ENCODE measurements at regions not wholly inside any gene's neighbourhood (a gene's known extent, or its start where the extent isn't known, plus 50 kb on each side); places are given as distances from the start of the nearest gene placed in this dataset.

GRCh38 chr15:31499953-31500765 is 173.5 kb downstream of the KLF13 start:
- 54% methylated on average over 20 of the region's 23 CpGs for WGBS (ENCODE audit: low lambda C conversion rate)
- in situ Hi-C loops (cut with HindIII; ENCODE audit: extremely low pct_ligation_motif_present, low pct_unique_long_range_greater_than_20kb): no loop called here
- TF ChIP-seq TBX3 (IDR thresholded peaks at IDR 0.05; ENCODE audit: borderline replicate concordance) (no peak), GATAD1 (CRISPR knock-in tag; IDR thresholded peaks at IDR 0.05) (no peak), NBN (conservative IDR thresholded peaks at IDR 0.05) (no peak), AHDC1 (CRISPR knock-in tag; IDR thresholded peaks at IDR 0.05; ENCODE audit: borderline replicate concordance) (no peak), ZFP36 (IDR thresholded peaks at IDR 0.05; ENCODE audit: borderline replicate concordance, low read depth, low read length, partially characterized antibody) (no peak), NFKB2 (CRISPR knock-in tag; IDR thresholded peaks at IDR 0.05; ENCODE audit: borderline replicate concordance) (no peak), IRF2 (CRISPR knock-in tag; IDR thresholded peaks at IDR 0.05) (no peak)
- H3K4me1 ChIP-seq (ENCODE audit: insufficient read depth, low read length): no peaks in the 10 kb centered on the region
- H3K79me2 ChIP-seq (ENCODE audit: insufficient read depth, low read length): no peaks in the 10 kb centered on the region
- no peak overlapping the region for H2AFZ ChIP-seq (ENCODE audit: low read length)
- no peaks in the 10 kb centered on the region for H3K36me3 ChIP-seq (replicated peaks in 1 of 2; ENCODE audit: control insufficient read depth in 1 of 2, insufficient read depth in 2 of 2, low read length in 2 of 2)
- no peak overlapping the region for H3K4me3 ChIP-seq (replicated peaks in 1 of 3; ENCODE audit: insufficient read depth in 1 of 3, low read depth in 2 of 3, low read length in 3 of 3)
- DNase-seq (ENCODE audit: low spot score): no peak
- no peak overlapping the region for H3K27ac ChIP-seq (ENCODE audit: extremely low read length, insufficient read depth, low read length)
- CTCF ChIA-PET (ENCODE audit: low intra/inter-chr PET ratio, low total read pairs): no interaction called here
- POLR2A ChIA-PET: no interaction called here
- H3K9me3 ChIP-seq (ENCODE audit: low read length): no peaks in the 10 kb centered on the region
- no peaks in the 10 kb centered on the region for H4K20me1 ChIP-seq (ENCODE audit: insufficient read depth, low read length)
- no TSS peak for BruUV-seq (replicated peaks)
- ATAC-seq: no peak
- H3K9ac ChIP-seq (ENCODE audit: insufficient read depth, low read depth, low read length): no peak overlapping the region
- intact Hi-C loops (cut with micrococcal nuclease; ENCODE audit: unreplicated experiment): no loop called here
- no peak overlapping the region for H3K4me2 ChIP-seq (ENCODE audit: low read depth, low read length)
- FAIRE-seq: no peak
- no peaks in the 10 kb centered on the region; a peak in 3 of 5 replicates for H3K27me3 ChIP-seq (ENCODE audit: control insufficient read depth in 1 of 2, insufficient read depth in 2 of 2, low read length in 2 of 2)

Measured in HepG2 (cell line).